ENCODE measurements at regions not wholly inside any gene's neighbourhood (a gene's known extent, or its start where the extent isn't known, plus 50 kb on each side); places are given as distances from the start of the nearest gene placed in this dataset.

- CTCF ChIA-PET: no interaction called here
- Histone ChIP-seq H4K20me1 (ENCODE audit: low read length) (no peaks in the 10 kb centered on the region), H3K4me3 (ENCODE audit: low read length) (no peak overlapping the region), H3K27ac (ENCODE audit: low read length) (no peak overlapping the region), H3K36me3 (ENCODE audit: low read depth, low read length) (no peaks in the 10 kb centered on the region), H3K9ac (ENCODE audit: low read length) (no peak overlapping the region), H3K4me2 (ENCODE audit: low read length) (no peak overlapping the region), H2AFZ (ENCODE audit: low read length) (no peak overlapping the region), H3K79me2 (ENCODE audit: low read length) (no peaks in the 10 kb centered on the region), H3F3A (ENCODE audit: low read length, unreplicated experiment) (no peaks in the 10 kb centered on the region), H3K9me3 (ENCODE audit: low read length) (no peaks in the 10 kb centered on the region), H3K9me2 (replicated peaks; ENCODE audit: low read length) (no peaks in the 10 kb centered on the region), H3K27me3 (ENCODE audit: low read length) (no peaks in the 10 kb centered on the region), H3K4me1 (ENCODE audit: insufficient read depth, low read length) (peaks cover 5% of the 10 kb centered on the region; the same call in 1 of the 2 replicates)
- no TSS peak for BruUV-seq (replicated peaks)
- POLR2A ChIA-PET (ENCODE audit: unreplicated experiment): no interaction called here
- intact Hi-C loops (cut with micrococcal nuclease): no loop called here
- TF ChIP-seq EZH2phosphoT487 (IDR thresholded peaks at IDR 0.05; ENCODE audit: borderline replicate concordance, low read length) (no peak), EZH2 (IDR thresholded peaks at IDR 0.05; ENCODE audit: low read length, unreplicated experiment) (no peak), CTCF (conservative IDR thresholded peaks at IDR 0.05; ENCODE audit: low read depth, low read length) (no peak)
- DNase-seq (no peak), ATAC-seq (no peak)
Measured at GRCh38 chr1:219476716-219477115, 136.2 kb downstream of the ZC3H11B start.

- POLR2A ChIA-PET (ENCODE audit: unreplicated experiment): no interaction called here
Measured at GRCh38 chr1:219476116-219476515, 136.8 kb downstream of the ZC3H11B start.

GRCh38 chr1:219472596-219472995, 140.3 kb downstream of the ZC3H11B start:
- ATAC-seq: no peak
- no TSS peak for BruUV-seq (replicated peaks)
- Histone ChIP-seq H3K4me2 (ENCODE audit: low read length) (no peak overlapping the region), H3K79me2 (ENCODE audit: low read length) (no peaks in the 10 kb centered on the region), H3K9ac (ENCODE audit: low read length) (no peak overlapping the region), H3F3A (ENCODE audit: low read length, unreplicated experiment) (no peaks in the 10 kb centered on the region), H3K9me2 (replicated peaks; ENCODE audit: low read length) (no peaks in the 10 kb centered on the region), H3K4me3 (ENCODE audit: low read length) (no peak overlapping the region), H3K27ac (ENCODE audit: low read length) (no peak overlapping the region), H3K36me3 (ENCODE audit: low read depth, low read length) (no peaks in the 10 kb centered on the region), H3K4me1 (ENCODE audit: insufficient read depth, low read length) (no peaks in the 10 kb centered on the region), H4K20me1 (ENCODE audit: low read length) (no peaks in the 10 kb centered on the region), H3K9me3 (ENCODE audit: low read length) (no peaks in the 10 kb centered on the region), H2AFZ (ENCODE audit: low read length) (no peak overlapping the region), H3K27me3 (ENCODE audit: low read length) (no peaks in the 10 kb centered on the region)
- intact Hi-C loops (cut with micrococcal nuclease): no loop called here
- no peak for TF ChIP-seq CTCF (conservative IDR thresholded peaks at IDR 0.05; ENCODE audit: low read depth, low read length)
- TF ChIP-seq EZH2phosphoT487 (IDR thresholded peaks at IDR 0.05; ENCODE audit: borderline replicate concordance, low read length): no peak
- no peak for TF ChIP-seq EZH2 (IDR thresholded peaks at IDR 0.05; ENCODE audit: low read length, unreplicated experiment)
- POLR2A ChIA-PET (ENCODE audit: unreplicated experiment): no interaction called here
- DNase-seq: no peak
- CTCF ChIA-PET: no interaction called here

More at GRCh38 chr1:219476116-219476515, 136.8 kb downstream of the ZC3H11B start:
- ATAC-seq (no peak), DNase-seq (no peak)
- TF ChIP-seq EZH2phosphoT487 (IDR thresholded peaks at IDR 0.05; ENCODE audit: borderline replicate concordance, low read length) (no peak), CTCF (conservative IDR thresholded peaks at IDR 0.05; ENCODE audit: low read depth, low read length) (no peak), EZH2 (IDR thresholded peaks at IDR 0.05; ENCODE audit: low read length, unreplicated experiment) (no peak)
- Histone ChIP-seq H3K9ac (ENCODE audit: low read length) (no peak overlapping the region), H3K4me3 (ENCODE audit: low read length) (no peak overlapping the region), H3K79me2 (ENCODE audit: low read length) (no peaks in the 10 kb centered on the region), H3K27ac (ENCODE audit: low read length) (no peak overlapping the region), H3K27me3 (ENCODE audit: low read length) (no peaks in the 10 kb centered on the region), H4K20me1 (ENCODE audit: low read length) (no peaks in the 10 kb centered on the region), H2AFZ (ENCODE audit: low read length) (no peak overlapping the region), H3K9me2 (replicated peaks; ENCODE audit: low read length) (no peaks in the 10 kb centered on the region), H3K4me1 (ENCODE audit: insufficient read depth, low read length) (peaks cover 5% of the 10 kb centered on the region; the same call in 1 of the 2 replicates), H3F3A (ENCODE audit: low read length, unreplicated experiment) (no peaks in the 10 kb centered on the region), H3K9me3 (ENCODE audit: low read length) (no peaks in the 10 kb centered on the region), H3K36me3 (ENCODE audit: low read depth, low read length) (no peaks in the 10 kb centered on the region), H3K4me2 (ENCODE audit: low read length) (no peak overlapping the region)
- intact Hi-C loops (cut with micrococcal nuclease): no loop called here
- BruUV-seq (replicated peaks): no TSS peak
- CTCF ChIA-PET: no interaction called here

All from PC-3 (cell line).